ENCODE measurements at regions not wholly inside any gene's neighbourhood (a gene's known extent, or its start where the extent isn't known, plus 50 kb on each side); places are given as distances from the start of the nearest gene placed in this dataset.

- TF ChIP-seq CTCF (optimal IDR thresholded peaks at IDR 0.05 in 1 of 3, IDR thresholded peaks at IDR 0.05 in 1 of 3, conservative IDR thresholded peaks at IDR 0.05 in 1 of 3; ENCODE audit: extremely low read depth in 1 of 3, insufficient read depth in 2 of 3, low read length in 3 of 3) = no peak
- no peak for TF ChIP-seq EZH2 (IDR thresholded peaks at IDR 0.05; ENCODE audit: low read length)
Measured at GRCh38 chr20:51281521-51281920, 258.6 kb upstream of the KCNG1 start.
